ENCODE measurements at regions not wholly inside any gene's neighbourhood (a gene's known extent, or its start where the extent isn't known, plus 50 kb on each side); places are given as distances from the start of the nearest gene placed in this dataset.

DNA sequence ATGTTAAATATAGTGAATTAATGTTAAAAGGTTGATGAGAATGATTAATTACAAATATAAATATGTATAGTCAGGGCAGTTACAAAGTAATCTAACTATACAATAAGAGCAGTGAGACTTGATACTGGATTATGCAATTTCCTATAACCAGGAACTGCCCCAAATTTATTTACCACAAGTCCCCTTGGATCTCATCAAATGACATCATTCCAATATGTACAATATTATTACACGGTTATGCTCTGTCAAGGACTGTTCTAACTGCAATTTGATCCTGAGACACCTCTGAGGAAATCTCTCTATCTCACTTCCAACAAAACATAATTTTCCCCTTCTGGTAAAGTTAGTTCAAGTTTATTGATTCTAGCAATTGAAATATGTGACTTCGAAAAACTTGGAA lies 917.6 kb downstream of the NCAM2 start:
- TF ChIP-seq CTCF (IDR thresholded peaks at IDR 0.05) = no peak
- Mint-ChIP-seq H3K27me3 (ENCODE audit: low read depth, poor library complexity) (no peaks in the 10 kb centered on the region), H3K27ac (no peak overlapping the region), H3K36me3 (ENCODE audit: low read depth) (no peaks in the 10 kb centered on the region), H3K9me3 (no peaks in the 10 kb centered on the region), H3K4me1 (no peaks in the 10 kb centered on the region), H3K4me3 (no peak overlapping the region)
- DNase-seq = no peak

- H3K27me3 Mint-ChIP-seq (ENCODE audit: low read depth, poor library complexity) = no peaks in the 10 kb centered on the region
- DNase-seq = no peak
- no peaks in the 10 kb centered on the region for H3K9me3 Mint-ChIP-seq
- no peaks in the 10 kb centered on the region for H3K36me3 Mint-ChIP-seq (ENCODE audit: low read depth)
- peaks cover 10% of the 10 kb centered on the region for H3K4me1 Mint-ChIP-seq
- TF ChIP-seq CTCF (IDR thresholded peaks at IDR 0.05) = peak; percentile 70
- peak overlapping the region; percentile 18 for H3K27ac Mint-ChIP-seq
- no peak overlapping the region for H3K4me3 Mint-ChIP-seq
Observed at GRCh38 chr21:21921410-21922232, 923.4 kb downstream of the NCAM2 start.

GRCh38 chr21:21929226-21929625 lies 931.0 kb downstream of the NCAM2 start:
- H3K36me3 Mint-ChIP-seq (ENCODE audit: low read depth) = no peaks in the 10 kb centered on the region
- no peak for TF ChIP-seq CTCF (IDR thresholded peaks at IDR 0.05)
- no peaks in the 10 kb centered on the region for H3K9me3 Mint-ChIP-seq
- no peak for DNase-seq
- peaks cover 16% of the 10 kb centered on the region for H3K4me1 Mint-ChIP-seq
- H3K27ac Mint-ChIP-seq = no peak overlapping the region
- no peak overlapping the region for H3K4me3 Mint-ChIP-seq
- H3K27me3 Mint-ChIP-seq (ENCODE audit: low read depth, poor library complexity) = no peaks in the 10 kb centered on the region

DNA sequence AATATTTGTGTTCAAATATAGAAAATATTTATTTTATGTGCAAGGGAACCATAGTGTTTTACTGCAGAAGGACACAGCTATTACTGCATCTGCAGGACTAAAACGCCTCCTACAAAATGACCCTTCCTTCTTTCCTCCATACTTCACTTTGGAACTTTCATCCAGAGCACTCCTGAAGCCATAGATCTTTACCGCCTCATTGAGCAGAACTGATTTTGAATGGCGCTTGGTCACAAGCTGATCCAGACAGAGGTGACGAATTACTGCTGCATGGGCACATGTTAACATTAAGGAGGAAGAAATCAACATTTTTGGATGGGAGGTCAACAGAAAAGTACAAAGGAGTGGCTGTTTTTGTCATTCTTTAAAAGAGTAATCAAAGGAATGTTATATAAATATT lies 931.6 kb downstream of the NCAM2 start:
- Mint-ChIP-seq H3K9me3 (no peaks in the 10 kb centered on the region), H3K36me3 (ENCODE audit: low read depth) (no peaks in the 10 kb centered on the region), H3K27ac (no peak overlapping the region), H3K27me3 (ENCODE audit: low read depth, poor library complexity) (no peaks in the 10 kb centered on the region), H3K4me1 (peaks cover 16% of the 10 kb centered on the region), H3K4me3 (no peak overlapping the region)
- DNase-seq = peak; percentile 18
- no peak for TF ChIP-seq CTCF (IDR thresholded peaks at IDR 0.05)

- Mint-ChIP-seq H3K27me3 (ENCODE audit: low read depth, poor library complexity) (no peaks in the 10 kb centered on the region), H3K27ac (no peak overlapping the region), H3K36me3 (ENCODE audit: low read depth) (no peaks in the 10 kb centered on the region), H3K9me3 (no peaks in the 10 kb centered on the region), H3K4me3 (no peak overlapping the region), H3K4me1 (no peaks in the 10 kb centered on the region)
- no peak for DNase-seq
- TF ChIP-seq CTCF (IDR thresholded peaks at IDR 0.05) = no peak
Observed at GRCh38 chr21:21952566-21952965, 954.4 kb downstream of the NCAM2 start.

DNA sequence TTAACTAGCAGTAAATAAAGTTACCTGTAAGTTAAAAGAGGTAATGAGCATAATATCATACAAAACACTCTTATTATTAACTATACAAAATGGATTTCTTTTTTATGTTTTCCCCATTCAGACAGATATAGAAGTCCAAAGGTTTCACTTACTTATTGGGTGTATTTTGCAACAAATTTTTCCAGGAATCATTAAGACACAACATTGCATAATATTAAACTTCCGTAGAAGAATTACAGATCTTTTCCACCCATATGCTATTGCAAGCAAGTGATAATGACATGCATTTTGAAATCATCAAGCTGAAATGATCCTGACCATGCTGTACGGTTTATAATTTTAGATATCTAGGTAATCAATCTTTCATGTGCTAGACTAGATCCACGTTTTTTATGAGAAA lies 957.0 kb downstream of the NCAM2 start:
- no peak overlapping the region for H3K4me3 Mint-ChIP-seq
- TF ChIP-seq CTCF (IDR thresholded peaks at IDR 0.05) = no peak
- H3K9me3 Mint-ChIP-seq = no peaks in the 10 kb centered on the region
- no peaks in the 10 kb centered on the region for H3K27me3 Mint-ChIP-seq (ENCODE audit: low read depth, poor library complexity)
- no peaks in the 10 kb centered on the region for H3K4me1 Mint-ChIP-seq
- H3K36me3 Mint-ChIP-seq (ENCODE audit: low read depth) = no peaks in the 10 kb centered on the region
- no peak overlapping the region for H3K27ac Mint-ChIP-seq
- no peak for DNase-seq

All from nephron progenitor cell (in vitro differentiated cells).